ENCODE measurements at regions not wholly inside any gene's neighbourhood (a gene's known extent, or its start where the extent isn't known, plus 50 kb on each side); places are given as distances from the start of the nearest gene placed in this dataset.
"Not testable (repeated sequence)": the region's sequence is repeated elsewhere in the genome, so short reads cannot be mapped to it uniquely, and the experiment has no call there.

DNA sequence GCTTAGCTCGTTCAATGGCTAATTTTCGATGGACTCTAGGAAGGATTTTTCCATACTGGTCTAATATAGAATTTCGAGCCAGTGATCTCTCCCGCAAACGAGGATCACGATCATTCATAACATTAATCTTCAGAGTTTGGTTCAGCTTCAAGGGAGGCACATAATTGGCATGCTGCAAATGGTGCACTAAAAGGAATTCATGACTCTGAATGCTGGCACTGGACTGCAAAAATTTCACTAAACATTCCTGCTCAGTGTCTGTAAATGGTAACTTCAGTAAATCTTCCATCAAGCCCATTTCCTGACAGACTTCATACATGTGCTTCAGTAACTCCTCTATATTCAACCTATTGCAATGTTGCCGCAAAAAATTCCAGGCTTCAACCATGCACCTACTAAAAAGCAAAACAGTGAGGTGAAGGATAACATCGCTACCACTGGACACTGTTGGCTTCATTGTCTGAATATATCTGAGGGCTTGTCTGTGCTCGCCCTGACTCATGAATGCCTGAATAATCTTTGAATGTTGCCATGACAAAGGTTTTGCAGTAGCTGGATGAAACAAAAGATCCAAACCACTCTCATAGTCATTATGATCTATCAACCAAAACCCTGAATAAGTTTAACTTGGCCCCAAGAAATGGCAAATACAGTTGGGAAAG, 88.7 kb downstream of the TBR1 start:
- H3K9ac ChIP-seq (ENCODE audit: low read length); H3K4me1 ChIP-seq (ENCODE audit: low read length); H3K36me3 ChIP-seq (replicated peaks; ENCODE audit: insufficient read depth, low read length); H3K79me2 ChIP-seq (ENCODE audit: low read length); H3K4me2 ChIP-seq (ENCODE audit: low read depth, low read length); H3K27ac ChIP-seq (ENCODE audit: low read length); DNase-seq; H3F3A ChIP-seq (ENCODE audit: insufficient read depth, low read length); H3K4me3 ChIP-seq (ENCODE audit: low read length); H3K27me3 ChIP-seq (replicated peaks; ENCODE audit: insufficient read depth, low read length); H3K9me2 ChIP-seq (replicated peaks; ENCODE audit: insufficient read depth, low read length); H4K20me1 ChIP-seq (ENCODE audit: insufficient read depth, low read length); H3K9me3 ChIP-seq (replicated peaks; ENCODE audit: insufficient read depth, low read length); H2AFZ ChIP-seq (ENCODE audit: low read length): not testable (repeated sequence)

DNA sequence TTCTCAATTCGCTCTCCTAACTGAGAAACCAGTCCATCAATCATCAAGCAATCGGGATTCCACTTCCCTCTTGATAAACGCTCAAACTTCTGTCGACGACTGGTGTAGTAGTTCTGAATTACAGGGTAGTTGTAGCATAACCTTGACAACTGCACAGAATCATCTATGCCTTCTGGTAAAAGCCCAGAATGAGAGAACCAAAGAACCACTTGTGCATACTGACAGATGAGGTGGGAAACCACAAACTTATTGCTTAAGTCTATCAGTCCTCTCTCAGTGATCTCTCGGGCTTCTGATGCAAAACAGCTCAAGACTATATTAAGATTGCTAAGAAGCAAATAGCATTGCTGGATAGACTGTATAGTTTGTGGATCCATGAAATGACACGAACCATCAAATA, 89.4 kb downstream of the TBR1 start:
- H3K79me2 ChIP-seq (ENCODE audit: low read length); H3K9me2 ChIP-seq (replicated peaks; ENCODE audit: insufficient read depth, low read length); H3K9ac ChIP-seq (ENCODE audit: low read length); H3K4me3 ChIP-seq (ENCODE audit: low read length); H3K4me2 ChIP-seq (ENCODE audit: low read depth, low read length); H3K27me3 ChIP-seq (replicated peaks; ENCODE audit: insufficient read depth, low read length); H3K36me3 ChIP-seq (replicated peaks; ENCODE audit: insufficient read depth, low read length); H3K9me3 ChIP-seq (replicated peaks; ENCODE audit: insufficient read depth, low read length); H4K20me1 ChIP-seq (ENCODE audit: insufficient read depth, low read length); H3K4me1 ChIP-seq (ENCODE audit: low read length); H3F3A ChIP-seq (ENCODE audit: insufficient read depth, low read length); H3K27ac ChIP-seq (ENCODE audit: low read length); H2AFZ ChIP-seq (ENCODE audit: low read length); DNase-seq: not testable (repeated sequence)

DNA sequence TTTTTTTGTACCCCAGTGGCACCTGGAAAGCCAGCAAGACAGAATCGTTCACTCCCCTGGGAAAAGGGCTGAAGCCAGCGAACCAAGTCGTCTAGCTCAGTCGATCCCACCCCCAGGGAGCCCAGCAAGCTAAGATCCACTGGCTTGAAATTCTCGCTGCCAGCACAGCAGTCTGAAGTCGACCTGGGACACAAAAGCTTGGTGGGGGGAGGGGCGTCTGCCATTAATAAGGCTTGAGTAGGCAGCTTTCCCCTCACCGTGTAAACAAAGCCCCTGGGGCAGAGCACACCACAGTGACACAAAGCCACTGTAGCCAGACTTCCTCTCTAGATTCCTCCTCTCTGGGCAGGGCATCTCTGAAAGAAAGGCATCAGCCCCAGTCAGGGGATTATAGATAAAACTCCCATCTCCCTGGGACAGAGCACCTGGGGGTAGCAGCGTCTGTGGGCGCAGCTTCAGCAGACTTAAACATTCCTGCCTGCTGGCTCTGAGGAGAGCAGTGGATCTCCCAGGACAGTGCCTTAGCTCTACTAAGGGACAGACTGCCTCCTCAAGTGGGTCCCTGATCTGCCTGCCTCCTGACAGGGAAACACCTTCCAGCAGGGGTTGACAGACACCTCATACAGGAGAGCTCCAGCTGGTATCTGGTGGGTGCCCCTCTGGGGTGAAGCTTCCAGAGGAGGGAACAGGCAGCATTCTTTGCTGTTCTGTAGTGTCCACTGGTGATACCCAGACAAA, 97.4 kb downstream of the TBR1 start:
- not testable (repeated sequence) for H3K4me2 ChIP-seq (ENCODE audit: low read depth, low read length); H3K4me3 ChIP-seq (ENCODE audit: low read length)

DNA sequence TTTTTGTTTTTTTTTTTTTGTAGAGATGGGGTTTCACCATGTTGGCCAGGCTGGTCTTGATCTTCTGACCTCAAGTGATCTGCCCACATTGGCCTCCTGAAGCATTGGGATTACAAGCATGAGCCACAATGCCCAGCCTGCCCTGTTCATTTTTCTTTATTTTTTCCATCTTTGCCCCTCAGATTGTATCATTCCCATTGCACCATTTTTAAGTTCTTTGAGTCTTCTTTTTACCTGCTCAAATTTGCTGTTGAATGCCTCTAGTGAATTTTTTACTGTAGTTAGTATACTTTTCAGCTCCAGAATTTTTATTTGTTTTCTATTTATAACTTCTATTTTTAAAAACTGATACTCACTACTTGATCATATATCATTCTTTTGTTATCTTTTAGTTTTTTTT, 101.4 kb upstream of the SLC4A10 start:
- Histone ChIP-seq H3K27me3 (replicated peaks; ENCODE audit: insufficient read depth, low read length) (no peaks in the 10 kb centered on the region), H3K9me2 (replicated peaks; ENCODE audit: insufficient read depth, low read length) (no peaks in the 10 kb centered on the region), H3K4me2 (ENCODE audit: low read depth, low read length) (no peak overlapping the region), H3K36me3 (replicated peaks; ENCODE audit: insufficient read depth, low read length) (no peaks in the 10 kb centered on the region), H2AFZ (ENCODE audit: low read length) (no peak overlapping the region), H3K9ac (ENCODE audit: low read length) (no peak overlapping the region), H3K4me3 (ENCODE audit: low read length) (no peak overlapping the region), H3F3A (ENCODE audit: insufficient read depth, low read length) (no peaks in the 10 kb centered on the region), H3K79me2 (ENCODE audit: low read length) (no peaks in the 10 kb centered on the region), H3K27ac (ENCODE audit: low read length) (no peak overlapping the region), H3K4me1 (ENCODE audit: low read length) (no peaks in the 10 kb centered on the region), H4K20me1 (ENCODE audit: insufficient read depth, low read length) (no peaks in the 10 kb centered on the region), H3K9me3 (replicated peaks; ENCODE audit: insufficient read depth, low read length) (no peaks in the 10 kb centered on the region)
- TF ChIP-seq, protein P1, sequence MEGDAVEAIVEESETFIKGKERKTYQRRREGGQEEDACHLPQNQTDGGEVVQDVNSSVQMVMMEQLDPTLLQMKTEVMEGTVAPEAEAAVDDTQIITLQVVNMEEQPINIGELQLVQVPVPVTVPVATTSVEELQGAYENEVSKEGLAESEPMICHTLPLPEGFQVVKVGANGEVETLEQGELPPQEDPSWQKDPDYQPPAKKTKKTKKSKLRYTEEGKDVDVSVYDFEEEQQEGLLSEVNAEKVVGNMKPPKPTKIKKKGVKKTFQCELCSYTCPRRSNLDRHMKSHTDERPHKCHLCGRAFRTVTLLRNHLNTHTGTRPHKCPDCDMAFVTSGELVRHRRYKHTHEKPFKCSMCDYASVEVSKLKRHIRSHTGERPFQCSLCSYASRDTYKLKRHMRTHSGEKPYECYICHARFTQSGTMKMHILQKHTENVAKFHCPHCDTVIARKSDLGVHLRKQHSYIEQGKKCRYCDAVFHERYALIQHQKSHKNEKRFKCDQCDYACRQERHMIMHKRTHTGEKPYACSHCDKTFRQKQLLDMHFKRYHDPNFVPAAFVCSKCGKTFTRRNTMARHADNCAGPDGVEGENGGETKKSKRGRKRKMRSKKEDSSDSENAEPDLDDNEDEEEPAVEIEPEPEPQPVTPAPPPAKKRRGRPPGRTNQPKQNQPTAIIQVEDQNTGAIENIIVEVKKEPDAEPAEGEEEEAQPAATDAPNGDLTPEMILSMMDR (IDR thresholded peaks at IDR 0.05; ENCODE audit: low read length): no peak
- no peak for DNase-seq

More for the DNA sequence above, 97.4 kb downstream of the TBR1 start:
- H4K20me1 ChIP-seq (ENCODE audit: insufficient read depth, low read length); H3K9me2 ChIP-seq (replicated peaks; ENCODE audit: insufficient read depth, low read length); H2AFZ ChIP-seq (ENCODE audit: low read length); H3F3A ChIP-seq (ENCODE audit: insufficient read depth, low read length); H3K9me3 ChIP-seq (replicated peaks; ENCODE audit: insufficient read depth, low read length); H3K79me2 ChIP-seq (ENCODE audit: low read length); H3K4me1 ChIP-seq (ENCODE audit: low read length); H3K9ac ChIP-seq (ENCODE audit: low read length); H3K36me3 ChIP-seq (replicated peaks; ENCODE audit: insufficient read depth, low read length); DNase-seq; H3K27me3 ChIP-seq (replicated peaks; ENCODE audit: insufficient read depth, low read length); H3K27ac ChIP-seq (ENCODE audit: low read length): not testable (repeated sequence)

DNA sequence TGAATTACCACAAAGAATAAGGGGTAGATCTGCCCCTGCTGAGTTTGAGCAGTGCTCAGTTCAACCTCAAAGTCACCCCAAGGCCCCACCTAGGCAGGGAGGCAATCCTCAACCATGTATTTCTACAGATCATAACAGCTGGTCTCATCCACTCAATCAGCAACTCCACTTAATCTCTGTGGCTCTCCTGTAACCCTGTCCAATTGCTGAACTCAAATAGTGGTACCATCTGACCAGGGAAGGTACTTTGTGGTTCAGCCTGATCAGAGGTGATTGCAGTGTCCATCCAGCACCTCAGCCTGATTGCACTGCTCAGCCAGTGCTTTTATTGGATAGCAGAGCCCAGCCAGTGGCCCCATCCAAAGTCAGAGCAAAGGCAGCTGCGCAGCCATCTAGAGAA, 91.0 kb upstream of the SLC4A10 start:
- no peaks in the 10 kb centered on the region for H3K9me3 ChIP-seq (replicated peaks; ENCODE audit: insufficient read depth, low read length)
- no peak overlapping the region for H2AFZ ChIP-seq (ENCODE audit: low read length)
- DNase-seq: no peak
- H3K27me3 ChIP-seq (replicated peaks; ENCODE audit: insufficient read depth, low read length): no peaks in the 10 kb centered on the region
- H3K9ac ChIP-seq (ENCODE audit: low read length): no peak overlapping the region
- H3K27ac ChIP-seq (ENCODE audit: low read length): no peak overlapping the region
- H3K36me3 ChIP-seq (replicated peaks; ENCODE audit: insufficient read depth, low read length): no peaks in the 10 kb centered on the region
- H3K4me3 ChIP-seq (ENCODE audit: low read length): no peak overlapping the region
- H3K4me2 ChIP-seq (ENCODE audit: low read depth, low read length): no peak overlapping the region
- no peaks in the 10 kb centered on the region for H3F3A ChIP-seq (ENCODE audit: insufficient read depth, low read length)
- no peaks in the 10 kb centered on the region for H3K9me2 ChIP-seq (replicated peaks; ENCODE audit: insufficient read depth, low read length)
- TF ChIP-seq, protein P1 (IDR thresholded peaks at IDR 0.05; ENCODE audit: low read length): no peak
- no peak for TF ChIP-seq EZH2 (optimal IDR thresholded peaks at IDR 0.05; ENCODE audit: low read depth, low read length)
- TF ChIP-seq EZH2phosphoT487 (IDR thresholded peaks at IDR 0.05; ENCODE audit: low read length): no peak
- H4K20me1 ChIP-seq (ENCODE audit: insufficient read depth, low read length): no peaks in the 10 kb centered on the region
- no peaks in the 10 kb centered on the region for H3K79me2 ChIP-seq (ENCODE audit: low read length)
- H3K4me1 ChIP-seq (ENCODE audit: low read length): no peaks in the 10 kb centered on the region

All from MM.1S (cell line).